SH-SY5Y (cell line): ENCODE measurements at regions not wholly inside any gene's neighbourhood (a gene's known extent, or its start where the extent isn't known, plus 50 kb on each side); places are given as distances from the start of the nearest gene placed in this dataset.

ENCODE experiments used
- GATA2 ChIP-seq: IDR thresholded peaks from 2 replicates; pipeline ENCODE4 v1.6.1; 2011; ENCODE audit warnings: mild to moderate bottlenecking, low read depth, low read length
- GATA3 ChIP-seq: IDR thresholded peaks from 2 replicates; pipeline ENCODE4 v1.6.1; 2011; ENCODE audit warnings: low read depth, mild to moderate bottlenecking, low read length, moderate library complexity

DNA sequence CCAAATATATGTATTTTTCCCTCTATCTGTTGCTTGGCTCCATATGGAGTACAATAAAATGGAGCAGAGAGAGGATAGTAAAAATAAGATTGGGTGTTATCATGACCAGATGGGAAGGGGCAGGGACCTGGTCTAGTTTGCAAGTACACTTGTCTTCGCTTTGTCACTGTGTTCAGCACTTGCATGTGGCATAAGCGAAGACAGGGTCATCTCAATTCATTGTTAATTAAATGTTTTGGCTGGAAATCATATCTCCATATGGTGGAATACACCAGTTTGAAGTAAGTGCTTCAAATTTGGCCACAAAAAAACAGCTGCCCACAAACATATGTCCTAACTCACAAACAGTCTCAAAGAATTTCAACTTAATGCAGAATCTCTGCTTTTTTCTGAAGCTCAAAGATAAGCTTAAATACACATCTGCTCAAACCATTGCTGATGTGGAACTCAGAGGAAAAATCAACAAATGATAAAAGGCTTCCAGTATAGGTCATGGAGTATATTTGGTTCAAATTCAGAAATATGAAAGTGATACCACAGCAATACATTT lies 865.4 kb downstream of the TLE4 start:
- no peak for TF ChIP-seq GATA3
- no peak for TF ChIP-seq GATA2
